ENCODE measurements at regions not wholly inside any gene's neighbourhood (a gene's known extent, or its start where the extent isn't known, plus 50 kb on each side); places are given as distances from the start of the nearest gene placed in this dataset.

GRCh38 chr5:105573575-105573974, 2011.0 kb upstream of the NUDT12 start:
- DNase-seq (ENCODE audit: low read depth): no peak

- DNase-seq (ENCODE audit: low read depth): no peak
Observed at GRCh38 chr5:105565531-105565930, 2002.9 kb upstream of the NUDT12 start.

GRCh38 chr5:105563842-105564241, 2001.3 kb upstream of the NUDT12 start:
- no peak for DNase-seq (ENCODE audit: low read depth)

- no peak for DNase-seq (ENCODE audit: low read depth)
Observed at GRCh38 chr5:105554568-105555169, 1992.1 kb upstream of the NUDT12 start.

- no peak for DNase-seq (ENCODE audit: low read depth)
Observed at GRCh38 chr5:105544300-105544699, 1981.7 kb upstream of the NUDT12 start.

- DNase-seq (ENCODE audit: low read depth): no peak
Observed at GRCh38 chr5:105536675-105537074, 1974.1 kb upstream of the NUDT12 start.

GRCh38 chr5:105530716-105531261, 1968.2 kb upstream of the NUDT12 start:
- no peak for DNase-seq (ENCODE audit: low read depth)

GRCh38 chr5:105529851-105530250, 1967.3 kb upstream of the NUDT12 start:
- no peak for DNase-seq (ENCODE audit: low read depth)

- no peak for DNase-seq (ENCODE audit: low read depth)
Observed at GRCh38 chr5:105508519-105508918, 1945.9 kb upstream of the NUDT12 start.

GRCh38 chr5:105506692-105507277, 1944.2 kb upstream of the NUDT12 start:
- no peak for DNase-seq (ENCODE audit: low read depth)

GRCh38 chr5:105503950-105504349, 1941.4 kb upstream of the NUDT12 start:
- DNase-seq (ENCODE audit: low read depth): no peak

- no peak for DNase-seq (ENCODE audit: low read depth)
Observed at GRCh38 chr5:105501315-105501714, 1938.7 kb upstream of the NUDT12 start.

- DNase-seq (ENCODE audit: low read depth): no peak
Observed at GRCh38 chr5:105475401-105475800, 1912.8 kb upstream of the NUDT12 start.

- no peak for DNase-seq (ENCODE audit: low read depth)
Observed at GRCh38 chr5:105462377-105462776, 1899.8 kb upstream of the NUDT12 start.

- DNase-seq (ENCODE audit: low read depth): no peak
Observed at GRCh38 chr5:105460721-105461120, 1898.1 kb upstream of the NUDT12 start.

GRCh38 chr5:105453216-105453807, 1890.7 kb upstream of the NUDT12 start:
- DNase-seq (ENCODE audit: low read depth): no peak

- DNase-seq (ENCODE audit: low read depth): no peak
Observed at GRCh38 chr5:105448271-105448670, 1885.7 kb upstream of the NUDT12 start.

GRCh38 chr5:105430516-105430915, 1867.9 kb upstream of the NUDT12 start:
- no peak for DNase-seq (ENCODE audit: low read depth)

GRCh38 chr5:105428451-105429380, 1866.1 kb upstream of the NUDT12 start:
- DNase-seq (ENCODE audit: low read depth): no peak

- DNase-seq (ENCODE audit: low read depth): no peak
Observed at GRCh38 chr5:105414067-105414466, 1851.5 kb upstream of the NUDT12 start.

- no peak for DNase-seq (ENCODE audit: low read depth)
Observed at GRCh38 chr5:105413406-105413990, 1850.9 kb upstream of the NUDT12 start.

- no peak for DNase-seq (ENCODE audit: low read depth)
Observed at GRCh38 chr5:105409695-105410094, 1847.1 kb upstream of the NUDT12 start.

All from fibroblast of gingiva (primary cell).